Renal pelvis (tissue), 1 donor: ENCODE measurements at regions not wholly inside any gene's neighbourhood (a gene's known extent, or its start where the extent isn't known, plus 50 kb on each side); places are given as distances from the start of the nearest gene placed in this dataset.

Experiments used
- DNase-seq: peaks from one replicate; pipeline ENCODE4 v3.0.0-alpha.2; 2013

- DNase-seq = no peak
Observed at GRCh38 chr4:31107362-31107761, 387.2 kb downstream of the PCDH7 start.

- DNase-seq = no peak
Observed at GRCh38 chr4:31108762-31109161, 388.6 kb downstream of the PCDH7 start.

- no peak for DNase-seq
Observed at GRCh38 chr4:31111790-31112189, 391.6 kb downstream of the PCDH7 start.

GRCh38 chr4:31114816-31115215 is 394.6 kb downstream of the PCDH7 start:
- DNase-seq = no peak

GRCh38 chr4:31124008-31124585 is 403.9 kb downstream of the PCDH7 start:
- no peak for DNase-seq

- no peak for DNase-seq
Observed at GRCh38 chr4:31125061-31125460, 404.9 kb downstream of the PCDH7 start.

- DNase-seq = no peak
Observed at GRCh38 chr4:31125496-31125895, 405.3 kb downstream of the PCDH7 start.

GRCh38 chr4:31126881-31127398 is 406.8 kb downstream of the PCDH7 start:
- DNase-seq = no peak

GRCh38 chr4:31130930-31131329 is 410.8 kb downstream of the PCDH7 start:
- no peak for DNase-seq

GRCh38 chr4:31134720-31135119 is 414.6 kb downstream of the PCDH7 start:
- no peak for DNase-seq

- no peak for DNase-seq
Observed at GRCh38 chr4:31139767-31140166, 419.6 kb downstream of the PCDH7 start.

- DNase-seq = no peak
Observed at GRCh38 chr4:31141095-31141831, 421.1 kb downstream of the PCDH7 start.

GRCh38 chr4:31141832-31142142 is 421.6 kb downstream of the PCDH7 start:
- DNase-seq = no peak

GRCh38 chr4:31146366-31146765 is 426.2 kb downstream of the PCDH7 start:
- no peak for DNase-seq

- no peak for DNase-seq
Observed at GRCh38 chr4:31148990-31149389, 428.8 kb downstream of the PCDH7 start.

GRCh38 chr4:31156221-31156620 is 436.1 kb downstream of the PCDH7 start:
- DNase-seq = no peak

GRCh38 chr4:31160146-31160545 is 440.0 kb downstream of the PCDH7 start:
- DNase-seq = no peak

GRCh38 chr4:31169846-31170245 is 449.7 kb downstream of the PCDH7 start:
- DNase-seq = no peak

- no peak for DNase-seq
Observed at GRCh38 chr4:31171362-31171761, 451.2 kb downstream of the PCDH7 start.

- DNase-seq = no peak
Observed at GRCh38 chr4:31175242-31175910, 455.2 kb downstream of the PCDH7 start.

- DNase-seq = no peak
Observed at GRCh38 chr4:31183256-31183655, 463.1 kb downstream of the PCDH7 start.

GRCh38 chr4:31185014-31185585 is 464.9 kb downstream of the PCDH7 start:
- DNase-seq = no peak

GRCh38 chr4:31187979-31188378 is 467.8 kb downstream of the PCDH7 start:
- no peak for DNase-seq
